Neural cell (in vitro differentiated cells): ENCODE measurements at regions not wholly inside any gene's neighbourhood (a gene's known extent, or its start where the extent isn't known, plus 50 kb on each side); places are given as distances from the start of the nearest gene placed in this dataset.

Source experiments
- CTCF ChIP-seq: fragments of 450-650 bp; IDR thresholded peaks from 2 replicates; pipeline ENCODE4 v1.5.1; 2014; ENCODE audit warnings: antibody characterized with exemption, mild to moderate bottlenecking, moderate library complexity; ENCODE audit not compliant: poor library complexity, severe bottlenecking
- EP300 ChIP-seq: fragments of 450-650 bp; conservative IDR thresholded peaks from 2 replicates; pipeline ENCODE4 v1.6.1; 2014; ENCODE audit warnings: antibody characterized with exemption, mild to moderate bottlenecking, moderate library complexity; ENCODE audit not compliant: poor library complexity, severe bottlenecking
- EZH2 ChIP-seq: fragments of 200-600, 300-800 bp; shearing (Covaris generic), sonication (generic); IDR thresholded peaks from 2 replicates; pipeline ENCODE4 v1.6.1; 2014; ENCODE audit warnings: antibody characterized with exemption, low read length, borderline replicate concordance, mild to moderate bottlenecking; ENCODE audit not compliant: insufficient read depth, poor library complexity, severe bottlenecking
- MXI1 ChIP-seq: fragments of 450-650 bp; conservative IDR thresholded peaks from 2 replicates; pipeline ENCODE4 v1.6.1; 2014; ENCODE audit warnings: antibody characterized with exemption, mild to moderate bottlenecking; ENCODE audit not compliant: poor library complexity, severe bottlenecking
- POLR2AphosphoS5 ChIP-seq: IDR thresholded peaks from 2 replicates; pipeline ENCODE4 v1.6.1; 2012
- REST ChIP-seq: IDR thresholded peaks from 2 replicates; pipeline ENCODE4 v1.6.1; 2012; ENCODE audit warnings: borderline replicate concordance
- TAF1 ChIP-seq: IDR thresholded peaks from 2 replicates; pipeline ENCODE4 v1.6.1; 2012; ENCODE audit warnings: low read depth

- TF ChIP-seq CTCF (no peak), REST (no peak), EP300 (no peak), MXI1 (no peak), EZH2 (no peak), TAF1 (no peak), POLR2AphosphoS5 (no peak)
Measured at GRCh38 chr17:33551911-33552310, 258.8 kb upstream of the ASIC2 start.
